ENCODE measurements at regions not wholly inside any gene's neighbourhood (a gene's known extent, or its start where the extent isn't known, plus 50 kb on each side); places are given as distances from the start of the nearest gene placed in this dataset.

DNA sequence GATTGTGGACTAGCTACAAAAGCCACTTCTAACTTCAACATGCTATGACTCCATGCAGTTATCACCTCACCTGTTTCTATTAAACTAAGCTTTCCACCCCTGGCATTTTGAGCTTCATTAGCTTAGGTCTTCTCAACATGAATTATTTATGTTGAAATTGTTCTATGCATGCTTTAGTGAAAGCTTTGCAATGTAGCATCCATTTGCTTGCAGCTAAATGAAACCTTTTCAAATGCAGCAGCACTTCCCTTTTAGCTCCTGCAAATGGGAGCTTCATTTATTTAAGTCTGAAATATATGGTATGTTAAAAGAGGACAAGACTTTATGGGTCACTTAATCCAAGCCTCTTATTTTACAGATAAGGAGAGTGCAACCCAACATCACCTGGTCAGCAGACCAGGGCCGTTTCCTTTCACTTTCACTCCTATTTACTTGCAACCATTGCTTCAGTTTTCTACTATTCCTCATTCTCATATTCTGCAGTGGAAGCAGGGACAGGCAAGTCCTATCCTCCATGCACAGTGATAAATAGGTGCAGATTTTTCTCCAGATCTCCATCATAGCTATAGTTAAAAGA is 56.4 kb upstream of the SAMSN1 start:
- H3K4me3 ChIP-seq (ENCODE audit: low read length): no peak overlapping the region
- no peak for DNase-seq (ENCODE audit: low read depth, low spot score)

DNA sequence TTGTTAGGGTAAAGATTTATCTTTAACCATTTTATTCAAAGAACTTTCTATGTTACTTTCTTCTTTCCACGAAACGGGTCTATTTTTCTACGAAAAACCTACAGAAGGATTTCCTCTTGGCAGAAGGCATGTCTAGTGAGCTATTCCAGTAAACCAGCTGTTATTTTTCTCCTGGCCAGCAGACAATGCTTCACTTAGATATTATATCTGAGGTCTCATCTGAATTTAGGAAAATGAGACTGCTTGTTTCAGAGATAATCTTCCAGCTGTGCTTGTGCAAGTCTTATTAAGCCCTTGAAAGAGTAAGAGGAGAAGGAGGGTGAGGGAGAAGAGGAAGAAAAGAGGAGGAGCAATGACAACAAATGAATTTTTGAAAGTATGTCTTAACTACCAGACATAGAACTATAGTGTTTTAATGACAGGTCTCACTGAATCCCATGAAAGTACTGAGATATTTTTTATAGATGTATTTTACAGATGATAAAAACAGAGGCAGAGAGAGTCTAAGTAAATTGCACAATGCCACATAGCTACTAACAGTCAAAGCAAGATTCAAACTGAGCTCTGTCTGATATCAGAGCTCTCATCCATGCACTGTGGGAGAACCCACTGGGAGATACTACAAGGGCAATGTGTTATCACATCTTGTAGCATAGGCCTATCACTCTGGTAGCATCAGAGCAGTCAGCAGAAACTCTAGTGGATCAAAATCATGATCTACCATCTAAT is 54.6 kb upstream of the SAMSN1 start:
- no peak for DNase-seq (ENCODE audit: low read depth, low spot score)
- no peak overlapping the region for H3K4me3 ChIP-seq (ENCODE audit: low read length)

DNA sequence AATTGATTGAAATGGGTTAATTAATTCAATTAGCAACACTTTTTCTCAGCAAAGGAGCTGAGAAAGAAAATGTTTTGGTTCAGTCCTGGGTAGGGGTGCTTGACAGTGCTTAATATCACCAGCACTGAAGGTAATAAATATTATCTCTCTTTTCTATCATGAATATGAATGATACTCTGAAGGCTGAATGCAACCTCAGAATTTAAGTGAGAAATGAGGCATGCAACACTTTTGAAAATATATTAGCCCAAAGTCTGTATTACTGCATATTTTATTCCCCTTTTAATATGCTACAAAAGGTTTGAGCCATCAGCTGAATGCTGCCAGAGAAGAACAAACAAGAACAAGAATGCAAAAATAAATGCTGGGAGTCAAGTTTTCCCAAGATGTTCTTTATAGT is 52.0 kb upstream of the SAMSN1 start:
- H3K4me3 ChIP-seq (ENCODE audit: low read length): no peak overlapping the region
- DNase-seq (ENCODE audit: low read depth, low spot score): no peak

Measured in Jurkat, Clone E6-1 (cell line).